M059J (cell line): ENCODE measurements at regions not wholly inside any gene's neighbourhood (a gene's known extent, or its start where the extent isn't known, plus 50 kb on each side); places are given as distances from the start of the nearest gene placed in this dataset.

ENCODE experiments used
- DNase-seq: peaks from one replicate; pipeline ENCODE4 v3.0.0-alpha.2; 2012; ENCODE audit warnings: low read depth

- peak; percentile 45 for DNase-seq
These were observed 56.7 kb upstream of the RAB38 start for GRCh38 chr11:88231894-88232482.

GRCh38 chr11:88229303-88229702 is 54.1 kb upstream of the RAB38 start:
- no peak for DNase-seq
